ENCODE measurements at regions not wholly inside any gene's neighbourhood (a gene's known extent, or its start where the extent isn't known, plus 50 kb on each side); places are given as distances from the start of the nearest gene placed in this dataset.
"Not testable (repeated sequence)": the region's sequence is repeated elsewhere in the genome, so short reads cannot be mapped to it uniquely, and the experiment has no call there.

- no peak for DNase-seq
Observed at GRCh38 chr1:103469801-103470200, 55.7 kb upstream of the RNPC3 start.

- no peak for DNase-seq
Observed at GRCh38 chr1:103467100-103467499, 58.4 kb upstream of the RNPC3 start.

GRCh38 chr1:103461161-103462105 lies 64.1 kb upstream of the RNPC3 start:
- peak; percentile 38 for DNase-seq

- no peak for DNase-seq
Observed at GRCh38 chr1:103460511-103460910, 65.0 kb upstream of the RNPC3 start.

- peak; percentile 13 for DNase-seq
Observed at GRCh38 chr1:103459346-103459745, 66.2 kb upstream of the RNPC3 start.

- DNase-seq, result peak; percentile 36
Observed at GRCh38 chr1:103457886-103458455, 67.5 kb upstream of the RNPC3 start.

GRCh38 chr1:103448560-103448959 lies 76.9 kb upstream of the RNPC3 start:
- DNase-seq, result no peak

- no peak for DNase-seq
Observed at GRCh38 chr1:103447471-103447870, 78.0 kb upstream of the RNPC3 start.

- no peak for DNase-seq
Observed at GRCh38 chr1:103441342-103441741, 84.2 kb upstream of the RNPC3 start.

- not testable (repeated sequence) for DNase-seq
Observed at GRCh38 chr1:103436568-103437100, 88.9 kb upstream of the RNPC3 start.

- no peak for DNase-seq
Observed at GRCh38 chr1:103435443-103435842, 90.1 kb upstream of the RNPC3 start.

- DNase-seq, result peak; percentile 21
Observed at GRCh38 chr1:103424650-103425049, 100.8 kb upstream of the RNPC3 start.

- no peak for DNase-seq
Observed at GRCh38 chr1:103416681-103417286, 108.7 kb upstream of the RNPC3 start.

GRCh38 chr1:103387898-103388297 lies 137.6 kb upstream of the RNPC3 start:
- no peak for DNase-seq

- DNase-seq, result no peak
Observed at GRCh38 chr1:103373991-103374390, 151.5 kb upstream of the RNPC3 start.

- DNase-seq, result no peak
Observed at GRCh38 chr1:103372866-103373265, 152.6 kb upstream of the RNPC3 start.

- DNase-seq, result no peak
Observed at GRCh38 chr1:103371234-103371633, 154.3 kb upstream of the RNPC3 start.

GRCh38 chr1:103367186-103367585 lies 158.3 kb upstream of the RNPC3 start:
- DNase-seq, result no peak

GRCh38 chr1:103365860-103366569 lies 159.5 kb upstream of the RNPC3 start:
- no peak for DNase-seq

GRCh38 chr1:103363008-103363365 lies 162.5 kb upstream of the RNPC3 start:
- no peak for DNase-seq

- DNase-seq, result no peak
Observed at GRCh38 chr1:103362348-103363007, 163.0 kb upstream of the RNPC3 start.

- DNase-seq, result no peak
Observed at GRCh38 chr1:103353391-103353790, 172.1 kb upstream of the RNPC3 start.
